Esophagus (tissue), 2 donors: ENCODE measurements at regions not wholly inside any gene's neighbourhood (a gene's known extent, or its start where the extent isn't known, plus 50 kb on each side); places are given as distances from the start of the nearest gene placed in this dataset.
"Not testable (repeated sequence)": the region's sequence is repeated elsewhere in the genome, so short reads cannot be mapped to it uniquely, and the experiment has no call there.

Source experiments
- H3K27ac ChIP-seq, 2 donors: one replicate each; pipeline ENCODE4 v1.5.1; 2013; ENCODE audit warnings: low read depth in 2 of 2, mild to moderate bottlenecking in 2 of 2, inconsistent platforms in 1 of 2, low read length in 1 of 2, moderate library complexity in 1 of 2
- H3K27me3 ChIP-seq, 2 donors: one replicate each; pipeline ENCODE4 v1.6.1; 2013; ENCODE audit warnings: low read length in 2 of 2, control low read depth in 1 of 2, mild to moderate bottlenecking in 1 of 2; ENCODE audit not compliant: insufficient read depth in 2 of 2, control insufficient read depth in 1 of 2
- H3K36me3 ChIP-seq, 2 donors: one replicate each; pipeline ENCODE4 v1.6.1; 2013; ENCODE audit warnings: low read length in 1 of 2; ENCODE audit not compliant: control insufficient read depth in 2 of 2, insufficient read depth in 2 of 2
- H3K4me1 ChIP-seq, 2 donors: one replicate each; pipeline ENCODE4 v1.6.1; 2013; ENCODE audit warnings: low read length in 1 of 2; ENCODE audit not compliant: control insufficient read depth in 2 of 2, insufficient read depth in 2 of 2
- H3K4me3 ChIP-seq, 2 donors: one replicate each; pipeline ENCODE4 v1.5.1; 2013; ENCODE audit warnings: low read length in 2 of 2, mild to moderate bottlenecking in 2 of 2, low read depth in 1 of 2, moderate library complexity in 1 of 2
- H3K9me3 ChIP-seq, 2 donors: one replicate each; pipeline ENCODE4 v1.6.1; 2013; ENCODE audit warnings: mild to moderate bottlenecking in 2 of 2, low read depth in 1 of 2, low read length in 1 of 2, moderate library complexity in 1 of 2; ENCODE audit not compliant: control insufficient read depth in 2 of 2, insufficient read depth in 1 of 2
- WGBS, 2 donors: extraction: QIAGEN DNeasy Blood & Tissue Kit; methylation state at CpG; one replicate each; pipeline ENCODE4 v1.1.7; 2013; 5-methylcytosine and 5-hydroxymethylcytosine counted together
- donor health status: healthy with polysubstance abuse.
- donor health status: Bipolar disorder and iron deficiency.

GRCh38 chr18:35889677-35890076, 82.8 kb upstream of the RMP24 start:
- Histone ChIP-seq H3K4me1 (no peaks in the 10 kb centered on the region), H3K9me3 (no peaks in the 10 kb centered on the region), H3K36me3 (no peaks in the 10 kb centered on the region), H3K4me3 (no peak overlapping the region), H3K27me3 (no peaks in the 10 kb centered on the region), H3K27ac (no peak overlapping the region)
- WGBS, 2 donors = 94 to 97% methylated on average over 1 of the region's 1 CpG

DNA sequence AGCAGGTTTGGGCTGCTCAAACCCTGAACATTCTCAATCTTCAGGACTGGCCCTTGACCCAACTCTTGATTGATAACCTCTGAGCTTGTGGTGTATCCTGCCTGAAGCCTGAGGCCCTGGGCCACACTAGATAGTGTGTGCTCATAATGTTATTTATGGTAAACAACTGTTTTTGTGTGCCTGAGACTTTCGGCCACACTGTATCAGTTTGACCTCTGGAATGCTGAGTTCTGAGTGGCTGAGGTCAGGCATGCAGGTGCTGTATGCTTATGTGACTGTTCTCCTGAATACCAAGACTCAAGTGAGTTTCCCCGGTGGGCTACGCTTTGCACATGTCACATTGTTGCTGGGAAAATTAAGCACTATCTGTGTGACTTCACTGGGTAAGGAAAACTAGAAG, 82.2 kb upstream of the RMP24 start:
- H3K27ac ChIP-seq = no peak overlapping the region
- no peaks in the 10 kb centered on the region for H3K36me3 ChIP-seq
- H3K27me3 ChIP-seq = no peaks in the 10 kb centered on the region
- no peaks in the 10 kb centered on the region for H3K9me3 ChIP-seq
- H3K4me3 ChIP-seq = no peak overlapping the region
- WGBS, 2 donors = 53% methylated on average over 3 of the region's 3 CpGs
- H3K4me1 ChIP-seq = no peaks in the 10 kb centered on the region

DNA sequence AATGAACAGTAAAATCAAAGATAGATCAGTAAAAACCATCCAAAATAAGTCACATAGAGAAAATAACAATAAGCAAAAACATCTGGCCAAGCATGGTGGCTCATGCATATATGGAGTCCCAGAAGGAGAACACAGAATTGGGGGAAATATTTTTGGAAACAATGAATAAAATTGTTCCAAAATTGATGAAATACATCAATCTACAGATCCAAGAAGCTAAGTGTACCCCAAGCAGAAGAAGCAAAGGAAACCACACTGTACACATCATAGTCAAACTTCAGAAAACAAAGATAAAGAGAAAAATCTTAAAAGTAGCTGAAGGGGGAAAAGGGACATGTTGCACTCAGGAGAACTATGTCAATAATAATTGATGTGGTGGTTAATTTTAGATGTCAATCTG, 80.4 kb upstream of the RMP24 start:
- Histone ChIP-seq H3K27me3 (no peaks in the 10 kb centered on the region), H3K9me3 (no peaks in the 10 kb centered on the region), H3K4me3 (no peak overlapping the region), H3K27ac (no peak overlapping the region), H3K4me1 (no peaks in the 10 kb centered on the region), H3K36me3 (no peaks in the 10 kb centered on the region)

- H3K4me1 ChIP-seq, H3K4me3 ChIP-seq, H3K9me3 ChIP-seq, H3K27me3 ChIP-seq, H3K36me3 ChIP-seq, H3K27ac ChIP-seq: not testable (repeated sequence)
- 90 to 93% methylated on average over 13 of the region's 13 CpGs for WGBS, 2 donors
These were observed 75.0 kb upstream of the RMP24 start for GRCh38 chr18:35897481-35897880.

GRCh38 chr18:35904389-35905037, 68.0 kb upstream of the RMP24 start:
- no peaks in the 10 kb centered on the region for H3K27me3 ChIP-seq
- 88 to 90% methylated on average over 19 of the region's 19 CpGs for WGBS, 2 donors
- H3K4me1 ChIP-seq = no peaks in the 10 kb centered on the region
- peaks cover 0 to 5% of the 10 kb centered on the region in 2 donors for H3K9me3 ChIP-seq
- no peak overlapping the region for H3K27ac ChIP-seq
- H3K36me3 ChIP-seq = no peaks in the 10 kb centered on the region
- no peak overlapping the region for H3K4me3 ChIP-seq

GRCh38 chr18:35905436-35905835, 67.0 kb upstream of the RMP24 start:
- Histone ChIP-seq H3K36me3 (no peaks in the 10 kb centered on the region), H3K9me3 (peaks cover 0 to 5% of the 10 kb centered on the region in 2 donors), H3K27ac (no peak overlapping the region), H3K27me3 (no peaks in the 10 kb centered on the region), H3K4me1 (no peaks in the 10 kb centered on the region), H3K4me3 (no peak overlapping the region)
- 88% methylated on average over 10 of the region's 10 CpGs for WGBS, 2 donors

- H3K4me3 ChIP-seq, H3K4me1 ChIP-seq, H3K36me3 ChIP-seq, H3K9me3 ChIP-seq, H3K27me3 ChIP-seq, H3K27ac ChIP-seq: not testable (repeated sequence)
- WGBS, 2 donors = 90% methylated on average over 1 of the region's 3 CpGs; no CpG with 5 or more reads in 1 of the 2 donors
These were observed 66.2 kb upstream of the RMP24 start for GRCh38 chr18:35906291-35906690.

- Histone ChIP-seq H3K27ac (no peak overlapping the region), H3K4me3 (no peak overlapping the region), H3K27me3 (no peaks in the 10 kb centered on the region), H3K36me3 (no peaks in the 10 kb centered on the region), H3K9me3 (peaks cover 0 to 5% of the 10 kb centered on the region in 2 donors), H3K4me1 (no peaks in the 10 kb centered on the region)
These were observed 62.2 kb upstream of the RMP24 start for GRCh38 chr18:35910327-35910726.

DNA sequence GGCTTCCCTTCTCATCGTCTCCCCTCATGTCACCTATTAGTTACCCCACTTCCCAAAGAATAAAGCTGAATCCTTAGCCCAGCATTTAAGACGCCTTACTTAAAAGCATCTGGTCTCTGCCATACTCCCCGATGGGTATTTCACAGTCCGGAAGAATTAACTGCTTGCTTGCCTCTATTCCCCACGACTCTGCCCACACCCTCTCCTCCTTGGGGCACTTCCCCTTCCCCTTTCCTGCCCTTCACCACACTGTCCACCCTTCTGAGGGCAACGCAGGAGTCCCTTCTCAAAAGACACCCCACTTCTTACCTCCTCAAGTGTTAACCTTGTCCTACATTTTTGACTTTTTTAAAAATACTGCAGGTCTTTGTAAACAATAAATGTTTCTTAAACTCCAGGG, 60.1 kb upstream of the RMP24 start:
- no peaks in the 10 kb centered on the region for H3K36me3 ChIP-seq
- no peak overlapping the region for H3K4me3 ChIP-seq
- WGBS, 2 donors = 45 to 48% methylated on average over 6 of the region's 6 CpGs
- no peaks in the 10 kb centered on the region for H3K27me3 ChIP-seq
- peaks cover 0 to 5% of the 10 kb centered on the region in 2 donors for H3K9me3 ChIP-seq
- no peaks in the 10 kb centered on the region for H3K4me1 ChIP-seq
- H3K27ac ChIP-seq = no peak overlapping the region

DNA sequence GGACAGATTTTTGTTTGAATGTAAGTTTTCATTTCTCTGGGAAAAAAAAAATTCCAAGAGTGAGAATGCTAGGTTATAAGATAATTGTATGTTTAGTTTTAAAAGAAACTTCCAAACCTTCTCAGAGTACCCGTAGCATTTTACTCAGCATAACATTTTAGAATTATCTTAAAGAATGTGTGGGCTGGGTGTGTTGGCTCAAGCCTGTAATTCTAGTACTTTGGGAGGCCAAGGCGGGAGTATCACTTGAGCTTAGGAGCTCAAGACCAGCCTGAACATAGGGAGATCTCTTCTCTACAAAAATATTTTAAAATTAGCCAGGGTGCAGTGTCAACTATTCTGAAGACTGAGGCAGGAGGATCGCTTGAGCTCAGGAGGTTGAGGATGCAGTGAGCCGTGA, 57.4 kb upstream of the RMP24 start:
- 81 to 88% methylated on average over 4 of the region's 4 CpGs for WGBS, 2 donors

More for the DNA sequence above, 57.4 kb upstream of the RMP24 start:
- Histone ChIP-seq H3K27ac (no peak overlapping the region), H3K9me3 (no peaks in the 10 kb centered on the region), H3K27me3 (no peaks in the 10 kb centered on the region), H3K36me3 (no peaks in the 10 kb centered on the region), H3K4me1 (no peaks in the 10 kb centered on the region), H3K4me3 (no peak overlapping the region)
